GM19372 (cell line): ENCODE measurements at regions not wholly inside any gene's neighbourhood (a gene's known extent, or its start where the extent isn't known, plus 50 kb on each side); places are given as distances from the start of the nearest gene placed in this dataset.
"Not testable (repeated sequence)": the region's sequence is repeated elsewhere in the genome, so short reads cannot be mapped to it uniquely, and the experiment has no call there.

Source experiments
- ATAC-seq: cut with Tn5 transposase; IDR thresholded peaks from one replicate; pipeline ENCODE4 v1.9.1; 2021; ENCODE audit warnings: mild to moderate bottlenecking, low read depth, moderate library complexity; ENCODE audit not compliant: unreplicated experiment

- no peak for ATAC-seq
Observed at GRCh38 chr6:120279466-120280167, 930.1 kb upstream of the MAN1A1 start.

- ATAC-seq: no peak
Observed at GRCh38 chr6:120278689-120279396, 929.3 kb upstream of the MAN1A1 start.

DNA sequence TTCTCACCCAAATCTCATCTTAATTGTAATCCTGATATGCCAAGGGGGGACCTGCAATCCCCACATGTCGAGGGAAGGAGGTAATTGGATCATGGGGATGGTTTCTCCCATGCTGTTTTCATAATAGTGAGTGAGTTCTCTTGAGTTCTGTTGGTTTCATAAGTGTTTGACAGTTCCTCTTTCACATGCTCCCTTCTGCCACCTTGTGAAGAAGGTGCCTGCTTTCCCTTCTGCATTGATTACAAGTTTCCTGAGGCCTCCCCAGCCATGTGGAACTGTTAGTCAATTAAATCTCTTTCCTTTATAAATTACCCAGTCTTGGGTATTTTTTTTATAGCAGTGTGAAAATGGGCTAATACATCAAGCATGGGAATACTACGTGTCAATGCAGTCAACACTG, 925.0 kb upstream of the MAN1A1 start:
- ATAC-seq: peak; percentile 75

DNA sequence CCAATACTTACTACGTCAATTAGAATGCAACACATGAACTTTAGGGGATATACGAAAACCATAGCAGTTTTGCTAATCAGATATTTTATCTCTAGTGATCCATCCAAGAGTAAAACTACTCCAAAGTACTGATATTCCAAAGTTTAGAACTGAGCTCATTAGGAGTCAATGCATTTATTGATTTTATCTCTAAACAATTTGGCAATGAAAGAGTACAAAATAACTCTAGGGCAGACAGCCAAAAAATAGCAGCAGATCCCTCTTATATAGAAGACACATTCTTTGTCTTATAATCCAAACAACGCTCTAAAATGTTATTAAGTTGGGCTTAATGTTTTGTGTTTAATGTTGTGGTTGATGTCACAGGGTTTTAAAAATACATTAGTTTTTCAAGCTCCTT, 923.9 kb upstream of the MAN1A1 start:
- ATAC-seq: no peak

- ATAC-seq: no peak
Observed at GRCh38 chr6:120272038-120272437, 922.5 kb upstream of the MAN1A1 start.

- not testable (repeated sequence) for ATAC-seq
Observed at GRCh38 chr6:120268256-120268655, 918.7 kb upstream of the MAN1A1 start.

DNA sequence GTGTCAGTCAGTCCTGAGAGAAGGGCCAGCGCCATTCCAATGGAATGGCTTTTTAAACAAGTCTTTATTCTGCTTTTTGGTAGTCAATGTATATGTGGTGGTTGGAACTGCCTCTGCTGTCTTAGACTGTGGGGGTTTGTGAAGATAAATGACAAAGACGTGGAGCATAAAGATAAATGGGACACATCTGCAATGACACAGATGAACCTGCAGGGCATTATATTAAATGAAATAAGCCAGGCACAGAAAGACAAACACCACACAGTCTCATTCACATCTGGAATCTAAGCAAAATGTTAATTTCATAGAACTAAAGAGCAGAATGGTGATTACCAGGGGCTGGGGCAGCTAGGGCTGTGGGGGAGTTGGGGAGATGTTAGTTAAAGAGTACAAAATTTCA, 912.8 kb upstream of the MAN1A1 start:
- ATAC-seq: no peak

- no peak for ATAC-seq
Observed at GRCh38 chr6:120260636-120261035, 911.1 kb upstream of the MAN1A1 start.

DNA sequence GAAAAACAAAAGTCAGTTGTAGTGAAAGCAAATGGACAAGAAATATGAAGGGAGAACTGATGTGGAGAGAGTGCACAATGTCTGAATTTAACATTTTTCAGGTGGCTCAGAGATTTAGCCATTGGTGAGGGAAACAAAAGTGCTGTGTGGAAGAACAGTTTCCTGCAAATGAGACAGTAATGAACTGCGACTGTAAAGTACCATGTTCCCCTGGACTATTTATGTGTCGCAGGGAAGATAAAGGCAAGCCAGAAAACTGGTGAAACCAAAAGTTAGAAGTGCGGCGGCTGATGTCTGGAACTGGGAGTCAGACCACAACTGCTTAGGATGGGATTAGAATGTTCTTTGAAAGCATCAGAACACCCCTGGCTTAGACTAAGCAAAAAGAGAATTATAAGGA, 905.1 kb upstream of the MAN1A1 start:
- ATAC-seq: no peak

GRCh38 chr6:120248451-120248850, 898.9 kb upstream of the MAN1A1 start:
- ATAC-seq: no peak

DNA sequence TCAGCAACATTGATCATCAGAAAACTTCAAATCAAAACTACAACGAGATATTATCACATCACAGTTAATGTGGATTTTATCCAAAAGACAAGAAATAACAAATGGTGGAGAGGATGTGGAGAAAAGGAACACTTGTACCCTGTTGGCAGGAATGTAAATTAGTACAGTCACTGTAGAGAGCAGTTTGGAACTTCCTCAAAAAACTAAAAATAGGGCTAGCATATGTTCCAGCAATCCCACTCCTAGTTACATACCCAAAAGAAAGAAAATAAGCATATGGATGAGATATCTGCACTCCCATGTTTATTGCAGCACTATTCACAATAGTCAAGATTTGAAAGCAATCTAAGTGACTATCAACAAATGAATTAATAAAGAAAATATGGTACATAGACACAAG, 887.7 kb upstream of the MAN1A1 start:
- no peak for ATAC-seq

DNA sequence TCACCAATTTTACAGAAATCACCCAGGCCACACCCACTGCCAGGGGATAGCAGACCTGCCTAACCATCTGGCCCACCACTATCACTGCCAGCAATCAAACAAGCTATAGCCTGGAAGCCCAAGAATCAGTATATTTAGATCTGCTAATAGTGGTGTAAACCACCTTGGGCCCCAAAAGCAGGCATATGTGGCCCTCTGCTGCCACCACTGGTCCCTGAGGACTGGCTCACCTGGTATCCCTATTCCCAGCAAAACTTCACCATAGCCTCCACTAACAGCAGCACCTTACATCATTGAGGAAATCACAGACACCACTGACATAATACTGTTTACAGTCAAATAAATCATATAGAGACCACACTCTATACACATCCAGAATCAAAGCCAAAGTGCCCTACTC, 880.4 kb upstream of the MAN1A1 start:
- no peak for ATAC-seq

DNA sequence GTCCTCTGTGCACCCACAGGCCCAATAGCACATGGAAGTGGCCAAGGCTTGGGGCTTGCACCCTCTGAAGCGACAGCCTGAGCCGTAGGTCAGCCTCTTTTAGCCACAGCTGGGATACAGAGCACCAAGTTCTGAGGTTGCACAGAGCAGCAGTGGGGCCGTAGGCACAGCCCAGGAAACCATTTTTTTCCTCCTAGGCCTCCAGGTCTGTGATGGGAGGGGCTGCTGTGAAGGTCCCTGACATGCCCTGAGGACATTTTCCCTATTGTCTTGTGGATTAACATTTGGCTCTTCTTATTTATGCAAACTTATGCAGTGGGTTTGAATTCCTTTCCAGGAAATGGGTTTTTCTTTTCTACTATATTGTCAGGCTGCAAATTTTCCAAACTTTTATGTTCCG, 878.7 kb upstream of the MAN1A1 start:
- ATAC-seq: no peak

DNA sequence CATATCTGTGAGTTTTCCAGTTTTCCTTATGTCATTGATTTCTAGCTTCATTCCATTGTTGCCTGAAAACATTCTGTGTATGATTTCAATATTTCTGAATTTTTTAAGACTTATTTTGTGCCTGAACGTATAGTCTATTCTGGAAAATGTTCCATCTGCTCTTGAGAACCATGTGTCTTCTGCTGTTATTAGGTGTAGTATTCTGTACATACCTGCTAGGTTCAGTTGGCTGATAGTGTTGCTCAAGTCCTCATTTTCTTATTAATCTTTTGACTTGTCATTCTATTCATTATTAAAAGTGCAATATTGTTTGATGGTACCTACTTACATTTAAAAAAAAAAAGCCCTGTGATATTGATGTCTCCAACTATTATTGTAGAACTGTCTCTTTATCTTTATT, 869.8 kb upstream of the MAN1A1 start:
- no peak for ATAC-seq

- no peak for ATAC-seq
Observed at GRCh38 chr6:120214088-120214499, 864.5 kb upstream of the MAN1A1 start.

GRCh38 chr6:120211955-120212792, 862.6 kb upstream of the MAN1A1 start:
- no peak for ATAC-seq

DNA sequence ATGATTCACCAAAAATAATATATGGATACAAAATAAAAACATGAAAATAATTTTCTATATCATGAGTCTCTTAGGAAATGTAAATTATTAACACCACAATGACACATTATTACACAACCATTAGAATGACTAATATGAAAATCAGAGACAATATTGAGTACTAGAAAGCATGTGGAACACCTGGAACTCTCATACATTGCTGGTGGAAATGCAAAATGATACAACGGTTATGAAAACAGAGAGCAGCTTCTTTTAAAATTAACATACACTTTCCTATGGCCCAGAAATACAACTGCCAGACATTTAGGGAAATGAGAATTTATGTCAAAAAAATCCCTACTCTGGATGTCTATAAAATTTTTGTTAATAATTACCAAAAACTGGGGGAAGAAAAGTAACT, 853.3 kb upstream of the MAN1A1 start:
- ATAC-seq: no peak

- ATAC-seq: no peak
Observed at GRCh38 chr6:120200853-120201252, 851.3 kb upstream of the MAN1A1 start.

GRCh38 chr6:120198033-120198432, 848.5 kb upstream of the MAN1A1 start:
- no peak for ATAC-seq

GRCh38 chr6:120186080-120186479, 836.5 kb upstream of the MAN1A1 start:
- ATAC-seq: no peak

DNA sequence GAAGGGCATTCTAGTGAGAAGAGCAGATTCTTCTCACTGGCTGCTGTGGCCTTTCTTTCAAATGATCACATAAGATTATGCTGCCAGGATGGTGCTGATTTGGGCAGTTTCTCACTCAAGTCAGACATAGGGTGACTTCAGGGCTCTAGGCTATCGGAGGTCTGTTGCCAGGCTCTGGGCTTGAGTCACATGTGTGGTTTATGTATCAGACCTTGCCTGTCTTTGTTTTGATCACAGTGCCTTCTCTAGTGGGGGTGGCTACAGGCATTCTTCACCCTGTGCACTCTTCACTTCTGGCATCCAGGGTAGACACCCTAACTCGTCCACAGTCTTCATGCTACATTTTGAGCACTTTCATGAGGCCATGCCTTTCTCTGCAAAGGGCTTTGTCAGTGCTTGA, 823.7 kb upstream of the MAN1A1 start:
- ATAC-seq: no peak
